ENCODE measurements at regions not wholly inside any gene's neighbourhood (a gene's known extent, or its start where the extent isn't known, plus 50 kb on each side); places are given as distances from the start of the nearest gene placed in this dataset.

DNA sequence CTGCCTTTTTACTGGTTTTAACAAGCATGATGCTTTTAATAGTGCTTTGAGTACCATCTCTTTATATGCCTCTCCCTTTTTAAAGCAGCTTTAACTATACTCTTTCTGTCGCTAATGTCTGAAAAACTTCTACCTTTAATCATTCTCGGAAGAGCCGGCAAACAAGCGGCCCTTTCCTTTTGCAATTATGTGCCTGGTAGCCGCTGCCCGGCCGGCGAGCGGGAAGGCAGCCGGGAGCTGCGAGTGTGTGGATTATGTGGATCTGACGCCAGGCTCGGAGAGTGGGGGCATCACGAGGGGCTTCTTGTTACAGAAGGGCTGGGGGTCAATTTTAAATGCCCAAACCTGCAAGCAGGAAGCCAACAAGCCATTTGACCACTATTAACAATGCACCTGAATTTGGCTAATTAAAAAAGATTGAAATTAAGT is 120.9 kb downstream of the BUB3 start:
- TF ChIP-seq CC2D1A (CRISPR knock-in tag; IDR thresholded peaks at IDR 0.05) (no peak), KAT8 (CRISPR knock-in tag; IDR thresholded peaks at IDR 0.05) (no peak), SIX4 (CRISPR knock-in tag; IDR thresholded peaks at IDR 0.05) (no peak), ONECUT2 (CRISPR knock-in tag; IDR thresholded peaks at IDR 0.05) (no peak), ZBTB7A (CRISPR knock-in tag; IDR thresholded peaks at IDR 0.05) (no peak)

Measured in HepG2 (cell line).